IPS DF 4.7 (cell line): ENCODE measurements at regions not wholly inside any gene's neighbourhood (a gene's known extent, or its start where the extent isn't known, plus 50 kb on each side); places are given as distances from the start of the nearest gene placed in this dataset.
"Not testable (repeated sequence)": the region's sequence is repeated elsewhere in the genome, so short reads cannot be mapped to it uniquely, and the experiment has no call there.

Experiments
- DNase-seq: peaks from one replicate; pipeline ENCODE4 v3.0.0-alpha.2; 2013; ENCODE audit warnings: low spot score; ENCODE audit errors: extremely low read depth

- not testable (repeated sequence) for DNase-seq
These were observed 1410.1 kb upstream of the PCDH10 start for GRCh38 chr4:131738991-131739390.

GRCh38 chr4:131741836-131742235 lies 1407.3 kb upstream of the PCDH10 start:
- DNase-seq = not testable (repeated sequence)

GRCh38 chr4:131742536-131743205 lies 1406.4 kb upstream of the PCDH10 start:
- DNase-seq = not testable (repeated sequence)

- not testable (repeated sequence) for DNase-seq
These were observed 1405.7 kb upstream of the PCDH10 start for GRCh38 chr4:131743348-131743747.

- not testable (repeated sequence) for DNase-seq
These were observed 1401.9 kb upstream of the PCDH10 start for GRCh38 chr4:131747203-131747602.

- not testable (repeated sequence) for DNase-seq
These were observed 1399.9 kb upstream of the PCDH10 start for GRCh38 chr4:131749224-131749623.

- DNase-seq = not testable (repeated sequence)
These were observed 1399.1 kb upstream of the PCDH10 start for GRCh38 chr4:131750006-131750405.

GRCh38 chr4:131750469-131750868 lies 1398.6 kb upstream of the PCDH10 start:
- not testable (repeated sequence) for DNase-seq

- DNase-seq = not testable (repeated sequence)
These were observed 1386.9 kb upstream of the PCDH10 start for GRCh38 chr4:131762234-131762633.

- DNase-seq = no peak
These were observed 1384.4 kb upstream of the PCDH10 start for GRCh38 chr4:131764730-131765129.

- not testable (repeated sequence) for DNase-seq
These were observed 1374.7 kb upstream of the PCDH10 start for GRCh38 chr4:131774382-131774781.

- DNase-seq = not testable (repeated sequence)
These were observed 1338.5 kb upstream of the PCDH10 start for GRCh38 chr4:131810565-131810964.
